ENCODE measurements at regions not wholly inside any gene's neighbourhood (a gene's known extent, or its start where the extent isn't known, plus 50 kb on each side); places are given as distances from the start of the nearest gene placed in this dataset.

DNA sequence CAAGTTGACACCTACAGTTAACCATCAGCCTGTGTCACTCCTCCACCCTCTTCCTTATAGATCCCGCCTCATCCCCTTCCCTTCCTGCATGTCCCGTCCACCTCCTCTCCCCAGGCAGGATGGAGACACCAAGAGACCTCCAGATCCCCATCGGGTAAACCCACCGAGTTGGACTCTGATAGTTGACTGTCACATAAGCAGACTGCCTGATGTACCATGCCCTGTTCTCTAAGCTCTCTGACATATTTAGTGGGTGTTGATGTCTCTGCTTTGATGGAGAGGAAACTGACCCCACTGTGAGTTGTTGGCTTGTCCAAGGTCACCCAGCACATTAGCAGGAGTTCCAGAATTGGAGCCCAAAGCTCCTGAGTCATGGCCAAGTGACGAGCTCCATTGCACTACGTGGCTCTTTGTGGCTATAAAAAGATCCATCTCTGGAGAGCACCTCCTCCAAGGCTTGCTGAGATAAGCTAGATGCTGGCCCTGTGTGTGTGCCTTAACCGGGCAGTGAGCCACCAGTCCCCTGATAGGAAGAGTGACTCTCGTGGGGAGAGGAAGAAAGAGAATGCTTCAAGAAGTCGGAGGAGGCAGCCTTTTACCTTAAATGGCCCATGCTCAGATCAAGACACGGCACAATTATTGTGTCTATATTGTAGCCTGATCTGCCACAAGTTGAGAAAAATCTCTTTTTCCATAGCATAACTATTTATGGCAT lies 236.0 kb upstream of the ECI2 start (continued):
- no peak for TF ChIP-seq ZMIZ1 (IDR thresholded peaks at IDR 0.05; ENCODE audit: low read depth in 2 of 2, low read length in 2 of 2)
- no peak for TF ChIP-seq LARP7 (IDR thresholded peaks at IDR 0.05)
- TF ChIP-seq MAFK (IDR thresholded peaks at IDR 0.05; ENCODE audit: low read length), result peak; percentile 86
- no peak for TF ChIP-seq SIX5 (IDR thresholded peaks at IDR 0.05; ENCODE audit: borderline replicate concordance in 1 of 2, insufficient read depth in 1 of 2, low read depth in 1 of 2, low read length in 2 of 2)
- no peak for TF ChIP-seq RBM14 (IDR thresholded peaks at IDR 0.05; ENCODE audit: borderline replicate concordance, insufficient read depth, low read depth, low read length)
- no peak for TF ChIP-seq CHAMP1 (IDR thresholded peaks at IDR 0.05)
- no peak for TF ChIP-seq ZNF695 (CRISPR knock-in tag; IDR thresholded peaks at IDR 0.05)
- peak; percentile 5 to 53; a peak in 1 of 4 replicates for TF ChIP-seq MAZ (CRISPR knock-in tag; conservative IDR thresholded peaks at IDR 0.05 in 1 of 2, IDR thresholded peaks at IDR 0.05 in 1 of 2)
- TF ChIP-seq, protein P1, sequence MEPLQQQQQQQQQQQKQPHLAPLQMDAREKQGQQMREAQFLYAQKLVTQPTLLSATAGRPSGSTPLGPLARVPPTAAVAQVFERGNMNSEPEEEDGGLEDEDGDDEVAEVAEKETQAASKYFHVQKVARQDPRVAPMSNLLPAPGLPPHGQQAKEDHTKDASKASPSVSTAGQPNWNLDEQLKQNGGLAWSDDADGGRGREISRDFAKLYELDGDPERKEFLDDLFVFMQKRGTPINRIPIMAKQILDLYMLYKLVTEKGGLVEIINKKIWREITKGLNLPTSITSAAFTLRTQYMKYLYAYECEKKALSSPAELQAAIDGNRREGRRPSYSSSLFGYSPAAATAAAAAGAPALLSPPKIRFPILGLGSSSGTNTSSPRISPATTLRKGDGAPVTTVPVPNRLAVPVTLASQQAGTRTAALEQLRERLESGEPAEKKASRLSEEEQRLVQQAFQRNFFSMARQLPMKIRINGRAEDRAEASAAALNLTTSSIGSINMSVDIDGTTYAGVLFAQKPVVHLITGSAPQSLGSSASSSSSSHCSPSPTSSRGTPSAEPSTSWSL (CRISPR knock-in tag; IDR thresholded peaks at IDR 0.05; ENCODE audit: borderline replicate concordance), result no peak
- TF ChIP-seq HDAC6 (IDR thresholded peaks at IDR 0.05; ENCODE audit: low read depth, low read length), result no peak
- peak; percentile 64 for TF ChIP-seq L3MBTL2 (IDR thresholded peaks at IDR 0.05)
- TF ChIP-seq ELF4 (CRISPR knock-in tag; IDR thresholded peaks at IDR 0.05), result peak; percentile 65; the same call in 1 of the 2 replicates

Measured in K562 (cell line).